ENCODE measurements at regions not wholly inside any gene's neighbourhood (a gene's known extent, or its start where the extent isn't known, plus 50 kb on each side); places are given as distances from the start of the nearest gene placed in this dataset.

- POLR2A ChIA-PET (ENCODE audit: partially characterized antibody), result no interaction called here
Observed at GRCh38 chr6:120564779-120565178, 769.5 kb downstream of the TBC1D32 start.

More at GRCh38 chr6:120564779-120565178, 769.5 kb downstream of the TBC1D32 start:
- H4K5ac ChIP-seq (ENCODE audit: insufficient read length, low read depth, low read length), result no peak overlapping the region
- H3K36me3 ChIP-seq (ENCODE audit: control insufficient read depth in 2 of 4, insufficient read depth in 4 of 4, low read length in 3 of 4), result no peaks in the 10 kb centered on the region
- no peaks in the 10 kb centered on the region for H3K27me3 ChIP-seq (replicated peaks in 1 of 4; ENCODE audit: control insufficient read depth in 3 of 4, extremely low read depth in 1 of 4, insufficient read depth in 3 of 4, low read length in 3 of 4)
- no peaks in the 10 kb centered on the region for H3K79me1 ChIP-seq (ENCODE audit: low read depth, low read length)
- 100% methylated on average over 3 of the region's 3 CpGs; no CpG with 5 or more reads in 1 of the 2 experiments for WGBS, 2 experiments (ENCODE audit: extremely low coverage in 1 of 2, insufficient coverage in 1 of 2, insufficient read length in 1 of 2, insufficient replicate concordance in 2 of 2, low coverage in 1 of 2, low lambda C conversion rate in 2 of 2, missing lambda C conversion rate in 1 of 2)
- H4K8ac ChIP-seq (ENCODE audit: extremely low read depth, insufficient read depth, low read length), result no peak overlapping the region
- no peak overlapping the region for H3K4me2 ChIP-seq (ENCODE audit: insufficient read depth in 1 of 2, low read depth in 2 of 2, low read length in 2 of 2)
- no peak overlapping the region for H2BK12ac ChIP-seq (ENCODE audit: low read depth, low read length)
- no peaks in the 10 kb centered on the region for H3K23me2 ChIP-seq (ENCODE audit: low read depth, low read length)
- CTCF ChIA-PET (ENCODE audit: partially characterized antibody), result no interaction called here
- H2AFZ ChIP-seq (ENCODE audit: low read length), result no peak overlapping the region
- H4K20me1 ChIP-seq (replicated peaks in 1 of 2; ENCODE audit: control insufficient read depth in 1 of 2, insufficient read depth in 2 of 2, low read length in 2 of 2), result no peaks in the 10 kb centered on the region
- H2BK15ac ChIP-seq (ENCODE audit: low read length), result no peak overlapping the region
- no peak for FAIRE-seq
- no peak overlapping the region for H3K23ac ChIP-seq (ENCODE audit: insufficient read length)
- no peak for DNase-seq (ENCODE audit: low read depth in 1 of 2, low spot score in 2 of 2)
- no peak overlapping the region for H3K18ac ChIP-seq (ENCODE audit: extremely low read depth, low read length)
- no peaks in the 10 kb centered on the region for H3K79me2 ChIP-seq (ENCODE audit: control insufficient read depth in 1 of 2, insufficient read depth in 2 of 2, low read length in 2 of 2)
- no peak overlapping the region for H3K27ac ChIP-seq (ENCODE audit: low read depth, low read length)
- H3K4me1 ChIP-seq (replicated peaks in 1 of 4; ENCODE audit: control insufficient read depth in 3 of 4, insufficient read depth in 4 of 4, low read length in 3 of 4), result no peaks in the 10 kb centered on the region
- no peak overlapping the region for H3K4me3 ChIP-seq (ENCODE audit: extremely low read depth in 1 of 4, insufficient read depth in 2 of 4, low read depth in 3 of 4, low read length in 4 of 4)
- no peak overlapping the region for H2BK20ac ChIP-seq (ENCODE audit: low read length)
- no peak overlapping the region for H4K91ac ChIP-seq (replicated peaks; ENCODE audit: insufficient read length, low read length)
- no peak overlapping the region for H2BK120ac ChIP-seq (replicated peaks; ENCODE audit: low read depth, low read length)
- H3K4ac ChIP-seq (replicated peaks; ENCODE audit: insufficient read length, low read depth, low read length), result no peak overlapping the region
- no peak for TF ChIP-seq RNF2 (IDR thresholded peaks at IDR 0.05; ENCODE audit: borderline replicate concordance, low read depth, low read length, missing control alignments, poor library complexity, severe bottlenecking)
- TF ChIP-seq, protein P1, sequence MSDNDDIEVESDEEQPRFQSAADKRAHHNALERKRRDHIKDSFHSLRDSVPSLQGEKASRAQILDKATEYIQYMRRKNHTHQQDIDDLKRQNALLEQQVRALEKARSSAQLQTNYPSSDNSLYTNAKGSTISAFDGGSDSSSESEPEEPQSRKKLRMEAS (IDR thresholded peaks at IDR 0.05), result no peak
- TF ChIP-seq RBBP5 (IDR thresholded peaks at IDR 0.05; ENCODE audit: borderline replicate concordance, low read depth, low read length), result no peak
- TF ChIP-seq BCL11A (IDR thresholded peaks at IDR 0.05; ENCODE audit: low read depth in 2 of 2, low read length in 2 of 2), result no peak
- no peak overlapping the region for H3K14ac ChIP-seq (ENCODE audit: insufficient read length)
- no peak overlapping the region for H3K56ac ChIP-seq (replicated peaks; ENCODE audit: insufficient read length, low read depth, low read length)
- no peak overlapping the region for H3K9ac ChIP-seq (replicated peaks in 1 of 4; ENCODE audit: extremely low read depth in 1 of 4, low read depth in 3 of 4, low read length in 3 of 4)
- no peak overlapping the region for H2BK5ac ChIP-seq (ENCODE audit: low read depth, low read length)
- H2AK5ac ChIP-seq (ENCODE audit: low read depth, low read length), result no peak overlapping the region
- H3K9me3 ChIP-seq (ENCODE audit: insufficient read depth in 2 of 2, low read depth in 1 of 2, low read length in 1 of 2), result no peaks in the 10 kb centered on the region
